SK-N-SH (cell line): ENCODE measurements at regions not wholly inside any gene's neighbourhood (a gene's known extent, or its start where the extent isn't known, plus 50 kb on each side); places are given as distances from the start of the nearest gene placed in this dataset.
A peak's percentile ranks its signal among the peaks of the same experiment; 100 is the strongest.

Experiments used
- EP300 ChIP-seq, 2 experiments: IDR thresholded peaks; 2 replicates each; pipeline versions ENCODE4 v1.4.0 to v1.6.1; 2012; ENCODE audit warnings: borderline replicate concordance in 1 of 2, low read depth in 1 of 2, low read length in 1 of 2
- EZH2phosphoT487 ChIP-seq: fragments of 200-600 bp; sonication (generic); IDR thresholded peaks from 2 replicates; pipeline ENCODE4 v1.6.1; 2017; ENCODE audit warnings: low read depth, mixed run types, mild to moderate bottlenecking, antibody characterized with exemption, moderate library complexity, borderline replicate concordance
- GABPA ChIP-seq: IDR thresholded peaks from 2 replicates; pipeline ENCODE4 v1.4.0; 2012; ENCODE audit warnings: low read depth, mild to moderate bottlenecking
- JUND ChIP-seq: IDR thresholded peaks from 2 replicates; pipeline ENCODE4 v1.4.0; 2012
- MXI1 ChIP-seq: IDR thresholded peaks from 2 replicates; pipeline ENCODE4 v1.6.1; 2012; ENCODE audit warnings: mild to moderate bottlenecking, low read depth, low read length, improper control_type of control experiment
- RAD21 ChIP-seq: IDR thresholded peaks from 2 replicates; pipeline ENCODE4 v1.6.1; 2012; ENCODE audit warnings: mild to moderate bottlenecking, low read length
- TAF1 ChIP-seq: IDR thresholded peaks from 2 replicates; pipeline ENCODE4 v1.6.1; 2012; ENCODE audit warnings: low read depth, mild to moderate bottlenecking, low read length, moderate library complexity, borderline replicate concordance
- YY1 ChIP-seq: IDR thresholded peaks from 2 replicates; pipeline ENCODE4 v1.4.0; 2012; ENCODE audit warnings: low read depth, mild to moderate bottlenecking
- ZBTB33 ChIP-seq: IDR thresholded peaks from 2 replicates; pipeline ENCODE4 v1.4.0; 2012; ENCODE audit warnings: low read depth, borderline replicate concordance
- TF ChIP-seq, protein P1 (sequence below): fragments of 150-350 bp; IDR thresholded peaks from 2 replicates; pipeline ENCODE4 v1.6.1; 2017; ENCODE audit warnings: antibody characterized with exemption, low read length, low read depth, borderline replicate concordance
- TF ChIP-seq, protein P2 (sequence below): fragments of 200-600 bp; sonication (generic); IDR thresholded peaks from 2 replicates; pipeline ENCODE4 v1.6.1; 2017; ENCODE audit warnings: antibody characterized with exemption, mild to moderate bottlenecking, moderate library complexity

- TF ChIP-seq EP300 (IDR thresholded peaks at IDR 0.05; ENCODE audit: borderline replicate concordance in 1 of 2, low read depth in 1 of 2, low read length in 1 of 2) = no peak
- no peak for TF ChIP-seq YY1
- TF ChIP-seq, protein P1, sequence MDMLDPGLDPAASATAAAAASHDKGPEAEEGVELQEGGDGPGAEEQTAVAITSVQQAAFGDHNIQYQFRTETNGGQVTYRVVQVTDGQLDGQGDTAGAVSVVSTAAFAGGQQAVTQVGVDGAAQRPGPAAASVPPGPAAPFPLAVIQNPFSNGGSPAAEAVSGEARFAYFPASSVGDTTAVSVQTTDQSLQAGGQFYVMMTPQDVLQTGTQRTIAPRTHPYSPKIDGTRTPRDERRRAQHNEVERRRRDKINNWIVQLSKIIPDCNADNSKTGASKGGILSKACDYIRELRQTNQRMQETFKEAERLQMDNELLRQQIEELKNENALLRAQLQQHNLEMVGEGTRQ = no peak
- no peak for TF ChIP-seq RAD21
- no peak for TF ChIP-seq TAF1
- TF ChIP-seq, protein P2, sequence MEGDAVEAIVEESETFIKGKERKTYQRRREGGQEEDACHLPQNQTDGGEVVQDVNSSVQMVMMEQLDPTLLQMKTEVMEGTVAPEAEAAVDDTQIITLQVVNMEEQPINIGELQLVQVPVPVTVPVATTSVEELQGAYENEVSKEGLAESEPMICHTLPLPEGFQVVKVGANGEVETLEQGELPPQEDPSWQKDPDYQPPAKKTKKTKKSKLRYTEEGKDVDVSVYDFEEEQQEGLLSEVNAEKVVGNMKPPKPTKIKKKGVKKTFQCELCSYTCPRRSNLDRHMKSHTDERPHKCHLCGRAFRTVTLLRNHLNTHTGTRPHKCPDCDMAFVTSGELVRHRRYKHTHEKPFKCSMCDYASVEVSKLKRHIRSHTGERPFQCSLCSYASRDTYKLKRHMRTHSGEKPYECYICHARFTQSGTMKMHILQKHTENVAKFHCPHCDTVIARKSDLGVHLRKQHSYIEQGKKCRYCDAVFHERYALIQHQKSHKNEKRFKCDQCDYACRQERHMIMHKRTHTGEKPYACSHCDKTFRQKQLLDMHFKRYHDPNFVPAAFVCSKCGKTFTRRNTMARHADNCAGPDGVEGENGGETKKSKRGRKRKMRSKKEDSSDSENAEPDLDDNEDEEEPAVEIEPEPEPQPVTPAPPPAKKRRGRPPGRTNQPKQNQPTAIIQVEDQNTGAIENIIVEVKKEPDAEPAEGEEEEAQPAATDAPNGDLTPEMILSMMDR = peak; percentile 50
- no peak for TF ChIP-seq EZH2phosphoT487
- no peak for TF ChIP-seq ZBTB33
- no peak for TF ChIP-seq MXI1
- no peak for TF ChIP-seq JUND
- no peak for TF ChIP-seq GABPA
Measured at GRCh38 chr3:103440539-103441203, 1005.9 kb downstream of the ZPLD1 start.
